ENCODE measurements at regions not wholly inside any gene's neighbourhood (a gene's known extent, or its start where the extent isn't known, plus 50 kb on each side); places are given as distances from the start of the nearest gene placed in this dataset.

- Mint-ChIP-seq H3K27me3 (ENCODE audit: low read depth) (no peaks in the 10 kb centered on the region; the same call in 1 of the 2 replicates), H3K27ac (no peak overlapping the region), H3K4me1 (peaks cover 25% of the 10 kb centered on the region), H3K36me3 (peaks cover 5% of the 10 kb centered on the region), H3K9me3 (peaks cover 23% of the 10 kb centered on the region), H3K4me3 (no peak overlapping the region)
- DNase-seq (ENCODE audit: low spot score): no peak
- POLR2A ChIA-PET: no interaction called here
- CTCF ChIA-PET: no interaction called here
- TF ChIP-seq, protein P1, sequence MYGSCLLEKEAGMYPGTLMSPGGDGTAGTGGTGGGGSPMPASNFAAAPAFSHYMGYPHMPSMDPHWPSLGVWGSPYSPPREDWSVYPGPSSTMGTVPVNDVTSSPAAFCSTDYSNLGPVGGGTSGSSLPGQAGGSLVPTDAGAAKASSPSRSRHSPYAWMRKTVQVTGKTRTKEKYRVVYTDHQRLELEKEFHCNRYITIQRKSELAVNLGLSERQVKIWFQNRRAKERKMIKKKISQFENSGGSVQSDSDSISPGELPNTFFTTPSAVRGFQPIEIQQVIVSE (CRISPR knock-in tag; IDR thresholded peaks at IDR 0.05; ENCODE audit: borderline replicate concordance): no peak
- TF ChIP-seq ZNF232 (CRISPR knock-in tag; IDR thresholded peaks at IDR 0.05) (no peak), ATF6 (CRISPR knock-in tag; IDR thresholded peaks at IDR 0.05) (no peak), TEAD1 (CRISPR knock-in tag; IDR thresholded peaks at IDR 0.05) (no peak), SMAD4 (CRISPR knock-in tag; IDR thresholded peaks at IDR 0.05) (no peak), NFE2L1 (CRISPR knock-in tag; IDR thresholded peaks at IDR 0.05) (no peak), RELA (CRISPR knock-in tag; IDR thresholded peaks at IDR 0.05; ENCODE audit: borderline replicate concordance) (no peak), NFYB (CRISPR knock-in tag; conservative IDR thresholded peaks at IDR 0.05; ENCODE audit: low read depth) (no peak), PRDM15 (CRISPR knock-in tag; IDR thresholded peaks at IDR 0.05) (no peak), ELF4 (CRISPR knock-in tag; IDR thresholded peaks at IDR 0.05; ENCODE audit: low read depth) (no peak), ZNF396 (CRISPR knock-in tag; IDR thresholded peaks at IDR 0.05; ENCODE audit: borderline replicate concordance) (no peak), FOXP1 (CRISPR knock-in tag; IDR thresholded peaks at IDR 0.05; ENCODE audit: borderline replicate concordance) (no peak)
- TF ChIP-seq, protein P2, sequence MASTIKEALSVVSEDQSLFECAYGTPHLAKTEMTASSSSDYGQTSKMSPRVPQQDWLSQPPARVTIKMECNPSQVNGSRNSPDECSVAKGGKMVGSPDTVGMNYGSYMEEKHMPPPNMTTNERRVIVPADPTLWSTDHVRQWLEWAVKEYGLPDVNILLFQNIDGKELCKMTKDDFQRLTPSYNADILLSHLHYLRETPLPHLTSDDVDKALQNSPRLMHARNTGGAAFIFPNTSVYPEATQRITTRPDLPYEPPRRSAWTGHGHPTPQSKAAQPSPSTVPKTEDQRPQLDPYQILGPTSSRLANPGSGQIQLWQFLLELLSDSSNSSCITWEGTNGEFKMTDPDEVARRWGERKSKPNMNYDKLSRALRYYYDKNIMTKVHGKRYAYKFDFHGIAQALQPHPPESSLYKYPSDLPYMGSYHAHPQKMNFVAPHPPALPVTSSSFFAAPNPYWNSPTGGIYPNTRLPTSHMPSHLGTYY (CRISPR knock-in tag; IDR thresholded peaks at IDR 0.05): no peak
- TF ChIP-seq, protein P3, sequence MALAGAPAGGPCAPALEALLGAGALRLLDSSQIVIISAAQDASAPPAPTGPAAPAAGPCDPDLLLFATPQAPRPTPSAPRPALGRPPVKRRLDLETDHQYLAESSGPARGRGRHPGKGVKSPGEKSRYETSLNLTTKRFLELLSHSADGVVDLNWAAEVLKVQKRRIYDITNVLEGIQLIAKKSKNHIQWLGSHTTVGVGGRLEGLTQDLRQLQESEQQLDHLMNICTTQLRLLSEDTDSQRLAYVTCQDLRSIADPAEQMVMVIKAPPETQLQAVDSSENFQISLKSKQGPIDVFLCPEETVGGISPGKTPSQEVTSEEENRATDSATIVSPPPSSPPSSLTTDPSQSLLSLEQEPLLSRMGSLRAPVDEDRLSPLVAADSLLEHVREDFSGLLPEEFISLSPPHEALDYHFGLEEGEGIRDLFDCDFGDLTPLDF (CRISPR knock-in tag; IDR thresholded peaks at IDR 0.05): no peak
- TF ChIP-seq, protein P4, sequence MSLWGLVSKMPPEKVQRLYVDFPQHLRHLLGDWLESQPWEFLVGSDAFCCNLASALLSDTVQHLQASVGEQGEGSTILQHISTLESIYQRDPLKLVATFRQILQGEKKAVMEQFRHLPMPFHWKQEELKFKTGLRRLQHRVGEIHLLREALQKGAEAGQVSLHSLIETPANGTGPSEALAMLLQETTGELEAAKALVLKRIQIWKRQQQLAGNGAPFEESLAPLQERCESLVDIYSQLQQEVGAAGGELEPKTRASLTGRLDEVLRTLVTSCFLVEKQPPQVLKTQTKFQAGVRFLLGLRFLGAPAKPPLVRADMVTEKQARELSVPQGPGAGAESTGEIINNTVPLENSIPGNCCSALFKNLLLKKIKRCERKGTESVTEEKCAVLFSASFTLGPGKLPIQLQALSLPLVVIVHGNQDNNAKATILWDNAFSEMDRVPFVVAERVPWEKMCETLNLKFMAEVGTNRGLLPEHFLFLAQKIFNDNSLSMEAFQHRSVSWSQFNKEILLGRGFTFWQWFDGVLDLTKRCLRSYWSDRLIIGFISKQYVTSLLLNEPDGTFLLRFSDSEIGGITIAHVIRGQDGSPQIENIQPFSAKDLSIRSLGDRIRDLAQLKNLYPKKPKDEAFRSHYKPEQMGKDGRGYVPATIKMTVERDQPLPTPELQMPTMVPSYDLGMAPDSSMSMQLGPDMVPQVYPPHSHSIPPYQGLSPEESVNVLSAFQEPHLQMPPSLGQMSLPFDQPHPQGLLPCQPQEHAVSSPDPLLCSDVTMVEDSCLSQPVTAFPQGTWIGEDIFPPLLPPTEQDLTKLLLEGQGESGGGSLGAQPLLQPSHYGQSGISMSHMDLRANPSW (CRISPR knock-in tag; conservative IDR thresholded peaks at IDR 0.05; ENCODE audit: low read depth): no peak
- ATAC-seq: peak; percentile 68
Observed at GRCh38 chr13:108003626-108004025, 211.7 kb downstream of the LIG4 start.
